IgD-negative memory B cell (primary cell): ENCODE measurements at regions not wholly inside any gene's neighbourhood (a gene's known extent, or its start where the extent isn't known, plus 50 kb on each side); places are given as distances from the start of the nearest gene placed in this dataset.
"Not testable (repeated sequence)": the region's sequence is repeated elsewhere in the genome, so short reads cannot be mapped to it uniquely, and the experiment has no call there.

Source experiments
- H3K27ac Mint-ChIP-seq, 3 donors: one replicate each; pipeline ENCODE4 v1.8.0; 2020 to 2022; ENCODE audit warnings: mild to moderate bottlenecking in 3 of 3, mixed read lengths in 3 of 3, moderate library complexity in 1 of 3
- H3K27me3 Mint-ChIP-seq: one replicate; pipeline ENCODE4 v1.8.0; 2021; ENCODE audit warnings: mixed read lengths
- H3K36me3 Mint-ChIP-seq: one replicate; pipeline ENCODE4 v1.8.0; 2020; ENCODE audit warnings: mild to moderate bottlenecking, mixed read lengths
- H3K4me1 Mint-ChIP-seq, 3 donors: one replicate each; pipeline ENCODE4 v1.8.0; 2020 to 2022; ENCODE audit warnings: mixed read lengths in 3 of 3, mild to moderate bottlenecking in 1 of 3
- H3K4me3 Mint-ChIP-seq, 4 donors: one replicate each; pipeline ENCODE4 v1.8.0; 2020 to 2022; ENCODE audit warnings: mild to moderate bottlenecking in 4 of 4, mixed read lengths in 4 of 4, moderate library complexity in 3 of 4
- H3K9me3 Mint-ChIP-seq, 3 donors: one replicate each; pipeline ENCODE4 v1.8.0; 2020 to 2021; ENCODE audit warnings: mixed read lengths in 3 of 3, mild to moderate bottlenecking in 1 of 3

DNA sequence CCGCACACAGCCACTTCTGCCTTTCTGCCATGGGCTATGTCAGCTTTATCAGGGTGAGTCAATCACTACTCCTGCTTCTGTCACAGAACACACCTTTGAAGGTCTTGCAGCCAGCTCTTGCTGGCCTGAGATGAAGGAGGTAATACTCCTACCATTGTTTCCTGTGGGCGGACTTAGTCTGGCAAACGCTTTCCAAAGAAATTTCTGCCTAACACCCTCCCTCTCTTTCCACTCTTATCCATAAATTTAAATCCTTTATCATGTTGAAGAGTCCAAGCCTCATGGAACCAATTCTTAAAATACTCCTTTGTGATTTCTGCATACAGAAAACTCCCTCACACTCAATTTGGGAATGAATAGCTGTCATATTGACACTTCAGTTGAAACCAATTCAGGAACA, 633.1 kb upstream of the CHRM3 start:
- Mint-ChIP-seq H3K4me3 (no peak overlapping the region), H3K9me3 (peaks cover 0 to 10% (median 8%) of the 10 kb centered on the region in 3 donors), H3K27me3 (no peaks in the 10 kb centered on the region), H3K4me1 (no peaks in the 10 kb centered on the region), H3K36me3 (peaks cover 3% of the 10 kb centered on the region), H3K27ac (no peak overlapping the region)

DNA sequence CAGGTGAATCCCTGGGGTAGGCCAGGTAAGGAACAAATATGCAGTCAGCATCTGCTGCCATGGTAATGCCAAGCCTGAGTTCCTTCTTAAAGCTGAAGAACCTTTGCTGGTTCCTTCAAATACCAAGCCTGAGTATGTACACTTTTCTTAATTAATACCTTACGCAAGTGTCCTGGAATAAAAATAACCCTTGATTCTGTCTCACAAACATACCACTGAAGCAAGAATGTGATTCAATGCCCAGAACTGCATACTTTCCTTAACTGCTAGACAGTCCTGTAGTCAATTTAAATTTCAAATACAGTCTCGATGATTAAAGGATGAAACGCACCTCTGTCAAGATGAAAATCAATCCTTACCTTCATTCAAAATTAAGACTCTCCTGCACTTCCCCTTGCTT, 634.0 kb upstream of the CHRM3 start:
- Mint-ChIP-seq H3K27me3 (no peaks in the 10 kb centered on the region), H3K9me3 (peaks cover 0 to 11% (median 7%) of the 10 kb centered on the region in 3 donors)

DNA sequence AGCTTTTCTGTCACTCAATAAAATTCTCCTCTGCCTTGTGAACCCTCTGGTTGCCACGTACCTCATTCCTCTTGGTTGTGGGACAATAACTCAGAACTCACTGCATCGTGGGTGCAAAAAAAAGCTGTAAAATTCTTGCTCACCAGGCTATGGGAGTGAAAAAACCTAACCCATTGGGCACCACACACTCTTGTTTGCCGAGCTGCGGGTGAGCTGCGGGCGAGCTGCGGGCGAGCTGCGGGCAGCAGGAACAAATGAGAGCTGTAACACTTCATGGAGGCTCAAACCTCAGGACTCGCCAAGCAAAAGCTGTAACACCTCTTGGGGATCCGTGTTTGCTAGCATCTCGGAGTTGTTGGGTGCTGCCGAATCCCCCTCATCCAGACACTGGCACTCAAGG, 641.3 kb upstream of the CHRM3 start:
- peaks cover 1 to 14% (median 2%) of the 10 kb centered on the region in 3 donors for H3K9me3 Mint-ChIP-seq
- H3K4me3 Mint-ChIP-seq: no peak overlapping the region
- H3K27ac Mint-ChIP-seq: no peak overlapping the region
- no peaks in the 10 kb centered on the region for H3K36me3 Mint-ChIP-seq
- H3K27me3 Mint-ChIP-seq: no peaks in the 10 kb centered on the region
- peaks cover 0 to 1% (median 0%) of the 10 kb centered on the region in 3 donors for H3K4me1 Mint-ChIP-seq

More for the DNA sequence above, 634.0 kb upstream of the CHRM3 start:
- Mint-ChIP-seq H3K4me1 (no peaks in the 10 kb centered on the region), H3K36me3 (no peaks in the 10 kb centered on the region), H3K27ac (no peak overlapping the region), H3K4me3 (no peak overlapping the region)

- Mint-ChIP-seq H3K27ac (no peak overlapping the region), H3K4me3 (no peak overlapping the region), H3K4me1 (peaks cover 0 to 1% (median 0%) of the 10 kb centered on the region in 3 donors), H3K9me3 (peaks cover 2 to 10% (median 2%) of the 10 kb centered on the region in 3 donors), H3K36me3 (no peaks in the 10 kb centered on the region), H3K27me3 (no peaks in the 10 kb centered on the region)
These were observed 647.5 kb upstream of the CHRM3 start for GRCh38 chr1:238738892-238739291.

DNA sequence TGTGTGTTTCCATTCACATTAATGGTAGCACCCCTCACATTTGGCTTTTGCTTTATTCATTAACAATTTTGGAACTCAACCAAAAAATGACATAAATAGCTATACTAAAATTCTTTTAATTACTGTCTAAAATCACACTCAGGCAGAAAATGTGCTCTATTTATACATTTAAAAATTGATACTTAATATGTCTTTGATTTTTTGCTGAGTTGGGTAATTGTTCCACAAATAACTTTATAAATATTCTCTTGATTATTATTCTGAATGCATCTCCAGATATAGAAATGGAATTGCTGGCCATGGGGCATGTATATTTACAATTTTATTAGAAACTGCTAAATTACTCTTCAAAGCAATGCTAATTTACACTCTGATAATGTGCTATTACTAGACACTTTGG, 658.7 kb upstream of the CHRM3 start:
- Mint-ChIP-seq H3K36me3 (no peaks in the 10 kb centered on the region), H3K27me3 (no peaks in the 10 kb centered on the region), H3K4me3 (no peak overlapping the region), H3K9me3 (peaks cover 1 to 4% (median 2%) of the 10 kb centered on the region in 3 donors), H3K27ac (no peak overlapping the region), H3K4me1 (no peaks in the 10 kb centered on the region)

DNA sequence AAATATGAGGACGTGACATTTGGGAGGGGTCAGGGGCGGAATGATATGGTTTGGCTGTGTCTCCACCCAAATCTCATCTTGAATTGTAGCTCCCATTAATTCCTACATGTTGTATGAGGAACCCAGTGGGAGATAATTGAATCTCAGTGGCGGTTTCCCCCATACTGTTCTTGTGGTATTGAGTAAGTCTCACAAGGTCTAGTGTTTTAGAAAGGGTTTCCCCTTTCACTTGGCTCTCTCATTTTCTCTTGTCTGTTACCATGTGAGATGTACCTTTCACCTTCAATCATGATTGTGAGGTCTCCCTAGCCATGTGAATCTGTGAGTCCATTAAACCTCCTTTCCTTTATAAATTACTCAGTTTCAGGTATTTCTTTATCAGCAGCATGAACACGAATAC, 663.6 kb upstream of the CHRM3 start:
- Mint-ChIP-seq H3K36me3 (no peaks in the 10 kb centered on the region), H3K4me3 (no peak overlapping the region), H3K27ac (no peak overlapping the region), H3K4me1 (no peaks in the 10 kb centered on the region), H3K9me3 (peaks cover 1 to 12% (median 9%) of the 10 kb centered on the region in 3 donors), H3K27me3 (no peaks in the 10 kb centered on the region)

- peaks cover 2 to 7% (median 3%) of the 10 kb centered on the region in 3 donors for H3K9me3 Mint-ChIP-seq
- H3K27me3 Mint-ChIP-seq: no peaks in the 10 kb centered on the region
- no peak overlapping the region for H3K27ac Mint-ChIP-seq
- no peak overlapping the region for H3K4me3 Mint-ChIP-seq
- H3K4me1 Mint-ChIP-seq: no peaks in the 10 kb centered on the region
- H3K36me3 Mint-ChIP-seq: no peaks in the 10 kb centered on the region
These were observed 675.7 kb upstream of the CHRM3 start for GRCh38 chr1:238710697-238711096.

- Mint-ChIP-seq H3K4me1 (no peaks in the 10 kb centered on the region), H3K4me3 (no peak overlapping the region), H3K9me3 (peaks cover 2 to 13% (median 3%) of the 10 kb centered on the region in 3 donors), H3K36me3 (no peaks in the 10 kb centered on the region), H3K27ac (no peak overlapping the region), H3K27me3 (no peaks in the 10 kb centered on the region)
These were observed 685.3 kb upstream of the CHRM3 start for GRCh38 chr1:238701024-238701423.

DNA sequence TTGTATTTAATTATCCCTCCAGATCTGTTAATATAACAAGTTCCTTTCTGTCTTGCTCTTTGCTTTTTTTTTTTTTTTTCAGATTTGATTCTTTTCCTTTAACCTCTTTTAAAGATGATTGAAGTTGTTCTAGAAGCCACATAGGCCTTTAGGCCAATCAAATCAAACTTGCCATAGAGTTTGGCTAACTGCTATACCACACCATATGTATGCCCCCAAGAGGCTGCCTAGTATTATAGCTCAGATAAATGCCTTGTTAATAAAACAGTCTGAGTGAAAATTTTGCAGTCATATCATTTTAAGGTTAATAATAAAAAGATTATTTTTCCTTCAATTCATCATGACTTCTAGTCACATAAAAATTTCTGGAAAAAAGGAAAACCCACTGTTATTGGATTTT, 696.0 kb upstream of the CHRM3 start:
- peaks cover 3 to 15% (median 7%) of the 10 kb centered on the region in 3 donors for H3K9me3 Mint-ChIP-seq
- H3K27me3 Mint-ChIP-seq: no peaks in the 10 kb centered on the region
- H3K36me3 Mint-ChIP-seq: no peaks in the 10 kb centered on the region
- no peaks in the 10 kb centered on the region for H3K4me1 Mint-ChIP-seq
- H3K27ac Mint-ChIP-seq: no peak overlapping the region
- no peak overlapping the region for H3K4me3 Mint-ChIP-seq

DNA sequence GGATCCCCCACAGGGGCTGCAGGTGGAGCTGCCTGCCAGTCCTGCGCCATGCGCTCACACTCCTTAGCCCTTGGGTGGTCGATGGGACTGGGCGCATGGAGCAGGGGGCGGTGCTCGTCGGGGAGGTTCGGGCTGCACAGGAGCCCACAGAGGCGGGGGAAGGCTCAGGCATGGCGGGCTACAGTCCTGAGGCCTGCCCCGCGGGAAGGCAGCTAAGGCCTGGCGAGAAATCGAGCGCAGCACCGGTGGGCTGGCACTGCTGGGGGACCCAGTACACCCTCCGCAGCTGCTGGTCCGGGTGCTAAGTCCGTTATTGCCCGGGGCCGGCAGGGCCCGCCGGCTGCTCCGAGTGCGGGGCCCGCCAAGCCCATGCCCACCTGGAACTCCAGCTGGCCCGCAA, 701.8 kb upstream of the CHRM3 start:
- H3K27me3 Mint-ChIP-seq, H3K4me1 Mint-ChIP-seq, H3K4me3 Mint-ChIP-seq, H3K27ac Mint-ChIP-seq, H3K36me3 Mint-ChIP-seq: not testable (repeated sequence)
- peaks cover 4 to 28% (median 7%) of the 10 kb centered on the region in 3 donors for H3K9me3 Mint-ChIP-seq

- no peaks in the 10 kb centered on the region for H3K27me3 Mint-ChIP-seq
- H3K36me3 Mint-ChIP-seq: no peaks in the 10 kb centered on the region
- H3K9me3 Mint-ChIP-seq: peaks cover 2 to 26% (median 4%) of the 10 kb centered on the region in 3 donors
- H3K4me1 Mint-ChIP-seq: no peaks in the 10 kb centered on the region
- H3K27ac Mint-ChIP-seq: no peak overlapping the region
- H3K4me3 Mint-ChIP-seq: no peak overlapping the region
These were observed 704.9 kb upstream of the CHRM3 start for GRCh38 chr1:238681451-238681850.

DNA sequence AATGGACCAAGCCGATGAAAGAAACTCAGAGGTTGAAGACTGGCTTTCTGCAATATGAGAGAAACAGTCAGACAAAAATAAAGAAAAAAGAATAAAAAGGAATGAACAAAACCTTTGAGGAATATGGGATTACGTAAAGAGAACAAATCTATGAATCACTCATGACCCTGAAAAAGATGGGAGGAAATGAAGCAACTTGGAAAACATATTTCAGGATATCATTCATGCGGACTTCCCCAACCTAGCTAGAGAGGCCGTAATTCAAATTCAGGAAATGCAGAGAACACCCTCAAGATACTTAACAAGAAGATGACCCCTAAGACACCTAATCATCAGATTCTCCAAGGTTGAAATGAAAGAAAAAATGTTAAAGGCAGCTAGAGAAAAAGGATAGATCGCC, 705.3 kb upstream of the CHRM3 start:
- Mint-ChIP-seq H3K4me1 (no peaks in the 10 kb centered on the region), H3K4me3 (no peak overlapping the region), H3K27me3 (no peaks in the 10 kb centered on the region), H3K9me3 (peaks cover 2 to 24% (median 7%) of the 10 kb centered on the region in 3 donors), H3K27ac (no peak overlapping the region), H3K36me3 (no peaks in the 10 kb centered on the region)

DNA sequence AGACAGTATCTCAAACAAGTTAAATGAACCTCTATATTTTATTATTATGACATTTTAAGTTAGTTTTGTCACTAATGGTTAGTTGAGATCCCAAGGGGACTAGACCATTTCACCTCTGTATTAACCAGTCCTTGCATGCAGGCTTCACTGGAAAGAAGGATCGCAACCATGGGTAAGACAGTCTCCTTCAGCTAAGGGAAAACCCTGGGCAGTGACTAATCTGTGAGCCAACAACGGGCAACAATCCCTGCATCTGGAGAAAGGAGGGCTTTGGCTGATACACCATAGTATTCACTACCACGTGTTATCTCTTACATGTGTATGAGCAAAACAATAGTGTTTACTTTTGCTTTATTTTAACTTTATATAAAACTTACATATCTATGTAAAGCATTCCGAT, 708.8 kb upstream of the CHRM3 start:
- no peak overlapping the region for H3K27ac Mint-ChIP-seq
- H3K9me3 Mint-ChIP-seq: peaks cover 7 to 16% (median 9%) of the 10 kb centered on the region in 3 donors
- H3K4me3 Mint-ChIP-seq: no peak overlapping the region
- no peaks in the 10 kb centered on the region for H3K27me3 Mint-ChIP-seq
- no peaks in the 10 kb centered on the region for H3K4me1 Mint-ChIP-seq
- H3K36me3 Mint-ChIP-seq: no peaks in the 10 kb centered on the region

GRCh38 chr1:238675221-238675620, 711.1 kb upstream of the CHRM3 start:
- no peaks in the 10 kb centered on the region for H3K36me3 Mint-ChIP-seq
- no peak overlapping the region for H3K4me3 Mint-ChIP-seq
- no peaks in the 10 kb centered on the region for H3K4me1 Mint-ChIP-seq
- H3K9me3 Mint-ChIP-seq: peaks cover 5 to 6% (median 6%) of the 10 kb centered on the region in 3 donors
- no peak overlapping the region for H3K27ac Mint-ChIP-seq
- H3K27me3 Mint-ChIP-seq: no peaks in the 10 kb centered on the region

- Mint-ChIP-seq H3K4me3 (no peak overlapping the region), H3K27me3 (no peaks in the 10 kb centered on the region), H3K36me3 (no peaks in the 10 kb centered on the region), H3K27ac (no peak overlapping the region), H3K4me1 (no peaks in the 10 kb centered on the region), H3K9me3 (peaks cover 5 to 6% (median 6%) of the 10 kb centered on the region in 3 donors)
These were observed 712.1 kb upstream of the CHRM3 start for GRCh38 chr1:238674316-238674715.

GRCh38 chr1:238673561-238673960, 712.8 kb upstream of the CHRM3 start:
- no peaks in the 10 kb centered on the region for H3K4me1 Mint-ChIP-seq
- H3K9me3 Mint-ChIP-seq: peaks cover 5 to 6% (median 6%) of the 10 kb centered on the region in 3 donors
- no peak overlapping the region for H3K4me3 Mint-ChIP-seq
- H3K27ac Mint-ChIP-seq: no peak overlapping the region
- H3K36me3 Mint-ChIP-seq: no peaks in the 10 kb centered on the region
- H3K27me3 Mint-ChIP-seq: no peaks in the 10 kb centered on the region

GRCh38 chr1:238672806-238673205, 713.6 kb upstream of the CHRM3 start:
- no peak overlapping the region for H3K4me3 Mint-ChIP-seq
- no peak overlapping the region for H3K27ac Mint-ChIP-seq
- H3K36me3 Mint-ChIP-seq: no peaks in the 10 kb centered on the region
- H3K27me3 Mint-ChIP-seq: no peaks in the 10 kb centered on the region
- H3K4me1 Mint-ChIP-seq: no peaks in the 10 kb centered on the region
- peaks cover 5 to 8% (median 6%) of the 10 kb centered on the region in 3 donors for H3K9me3 Mint-ChIP-seq
